SU-DHL-6 (cell line): ENCODE measurements at regions not wholly inside any gene's neighbourhood (a gene's known extent, or its start where the extent isn't known, plus 50 kb on each side); places are given as distances from the start of the nearest gene placed in this dataset.

Experiments
- H2AFZ ChIP-seq: fragments of 200-600 bp; sonication (generic); 2 replicates; pipeline ENCODE4 v1.6.1; 2014; ENCODE audit warnings: low read depth, mild to moderate bottlenecking, moderate library complexity, mixed read lengths, antibody characterized with exemption, low read length; ENCODE audit not compliant: severe bottlenecking
- H3F3A ChIP-seq: fragments of 200-600 bp; shearing (Covaris generic); 2 replicates; pipeline ENCODE4 v1.6.0; 2016; ENCODE audit warnings: antibody characterized with exemption, mild to moderate bottlenecking; ENCODE audit not compliant: insufficient read depth
- H3K27ac ChIP-seq: fragments of 200-600 bp; sonication (generic); 2 replicates; pipeline ENCODE4 v1.5.1; 2016; ENCODE audit warnings: low read depth, mild to moderate bottlenecking, low read length, moderate library complexity, mixed read lengths
- H3K27me3 ChIP-seq: fragments of 200-600 bp; sonication (generic), shearing (Covaris generic); 2 replicates; pipeline ENCODE4 v1.6.0; 2014; ENCODE audit warnings: mild to moderate bottlenecking, low read length
- H3K36me3 ChIP-seq: fragments of 200-600 bp; sonication (generic); 2 replicates; pipeline ENCODE4 v1.6.1; 2014; ENCODE audit warnings: mild to moderate bottlenecking, low read length, mixed read lengths
- H3K4me2 ChIP-seq: fragments of 300-600, 200-600 bp; shearing (Covaris generic), sonication (generic); 2 replicates; pipeline ENCODE4 v1.6.0; 2014; ENCODE audit warnings: low read length, low read depth, mild to moderate bottlenecking; ENCODE audit not compliant: poor library complexity, severe bottlenecking
- H3K4me3 ChIP-seq: fragments of 200-600 bp; sonication (generic); 2 replicates; pipeline ENCODE4 v1.5.1; 2014; ENCODE audit warnings: antibody characterized with exemption, low read length, mild to moderate bottlenecking, mixed read lengths; ENCODE audit not compliant: insufficient read depth, poor library complexity, severe bottlenecking
- H3K79me2 ChIP-seq: fragments of 200-600 bp; sonication (generic); 2 replicates; pipeline ENCODE4 v1.6.1; 2014; ENCODE audit warnings: mild to moderate bottlenecking, low read length, moderate library complexity; ENCODE audit not compliant: insufficient read depth
- H3K9ac ChIP-seq: fragments of 200-600 bp; sonication (generic); 2 replicates; pipeline ENCODE4 v1.7.0; 2014; ENCODE audit warnings: mild to moderate bottlenecking, low read length
- H3K9me2 ChIP-seq: fragments of 200-600 bp; sonication (generic); replicated peaks from 2 replicates; pipeline ENCODE4 v1.6.1; 2014; ENCODE audit warnings: low read length; ENCODE audit not compliant: insufficient read depth
- H3K9me3 ChIP-seq: fragments of 200-600 bp; sonication (generic); 2 replicates; pipeline ENCODE4 v1.6.1; 2014; ENCODE audit warnings: low read length, mixed read lengths; ENCODE audit not compliant: insufficient read depth
- H4K20me1 ChIP-seq: fragments of 200-600 bp; sonication (generic); 2 replicates; pipeline ENCODE4 v1.6.1; 2014; ENCODE audit warnings: low read depth, mild to moderate bottlenecking, antibody characterized with exemption, low read length, moderate library complexity, mixed read lengths
- CTCF ChIP-seq: fragments of 200-600 bp; sonication (generic); IDR thresholded peaks from one replicate; pipeline ENCODE4 v1.5.1; 2017; ENCODE audit warnings: antibody characterized with exemption, mild to moderate bottlenecking, low read length, moderate library complexity; ENCODE audit not compliant: insufficient read depth, poor library complexity, severe bottlenecking
- EZH2phosphoT487 ChIP-seq: fragments of 200-600 bp; sonication (generic), shearing (Covaris generic); conservative IDR thresholded peaks from 2 replicates; pipeline ENCODE4 v1.6.1; 2018; ENCODE audit warnings: mild to moderate bottlenecking, antibody characterized with exemption, low read length, moderate library complexity, mixed read lengths

- Histone ChIP-seq H2AFZ (no peak overlapping the region), H3K4me2 (no peak overlapping the region), H3K79me2 (no peaks in the 10 kb centered on the region), H3K9me3 (no peaks in the 10 kb centered on the region), H3K9ac (no peak overlapping the region), H3K27me3 (no peaks in the 10 kb centered on the region), H3K36me3 (no peaks in the 10 kb centered on the region), H3K9me2 (no peaks in the 10 kb centered on the region), H4K20me1 (no peaks in the 10 kb centered on the region), H3K4me3 (no peak overlapping the region), H3F3A (no peaks in the 10 kb centered on the region), H3K27ac (no peak overlapping the region)
- TF ChIP-seq CTCF (no peak), EZH2phosphoT487 (no peak)
Measured at GRCh38 chr11:19560156-19560555, 152.5 kb upstream of the NAV2 start.

GRCh38 chr11:19559746-19560145, 152.9 kb upstream of the NAV2 start:
- Histone ChIP-seq H3F3A (no peaks in the 10 kb centered on the region), H3K9me2 (no peaks in the 10 kb centered on the region), H4K20me1 (no peaks in the 10 kb centered on the region), H2AFZ (no peak overlapping the region), H3K79me2 (no peaks in the 10 kb centered on the region), H3K27ac (no peak overlapping the region), H3K4me2 (no peak overlapping the region), H3K27me3 (no peaks in the 10 kb centered on the region), H3K9me3 (no peaks in the 10 kb centered on the region), H3K36me3 (no peaks in the 10 kb centered on the region), H3K4me3 (no peak overlapping the region), H3K9ac (no peak overlapping the region)
- no peak for TF ChIP-seq CTCF
- no peak for TF ChIP-seq EZH2phosphoT487

- Histone ChIP-seq H2AFZ (no peak overlapping the region), H3K9me2 (no peaks in the 10 kb centered on the region), H3K4me3 (no peak overlapping the region), H3K9me3 (no peaks in the 10 kb centered on the region), H3F3A (no peaks in the 10 kb centered on the region), H3K27me3 (no peaks in the 10 kb centered on the region), H3K4me2 (no peak overlapping the region), H3K36me3 (no peaks in the 10 kb centered on the region), H3K27ac (no peak overlapping the region), H4K20me1 (no peaks in the 10 kb centered on the region), H3K9ac (no peak overlapping the region), H3K79me2 (no peaks in the 10 kb centered on the region)
- no peak for TF ChIP-seq EZH2phosphoT487
- no peak for TF ChIP-seq CTCF
Measured at GRCh38 chr11:19558189-19558986, 154.2 kb upstream of the NAV2 start.
